AG20443 (cell line): ENCODE measurements at regions not wholly inside any gene's neighbourhood (a gene's known extent, or its start where the extent isn't known, plus 50 kb on each side); places are given as distances from the start of the nearest gene placed in this dataset.

ENCODE experiments used
- DNase-seq: peaks from one replicate; pipeline ENCODE4 v3.0.0; 2012; ENCODE audit warnings: low spot score, mixed read lengths

DNA sequence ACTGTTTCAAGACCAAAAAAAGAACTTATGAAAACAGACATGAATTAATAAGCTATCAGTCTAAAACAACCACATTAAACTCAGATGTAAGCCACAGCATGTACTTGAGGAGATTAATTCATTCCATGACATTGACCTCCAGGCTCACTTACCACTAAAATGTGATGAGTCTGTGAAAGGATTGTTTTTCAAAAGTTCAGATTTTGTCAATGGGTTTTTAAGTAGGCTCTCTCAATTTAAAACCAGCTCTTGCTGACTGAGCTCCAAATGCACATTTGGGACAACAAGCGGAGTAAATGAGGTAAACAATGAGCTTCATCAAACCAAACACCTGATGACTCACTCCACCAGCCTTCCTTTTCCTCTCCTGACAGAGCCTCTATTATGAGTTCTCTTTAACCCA lies 197.0 kb downstream of the SIM1 start:
- peak; percentile 20 for DNase-seq

DNA sequence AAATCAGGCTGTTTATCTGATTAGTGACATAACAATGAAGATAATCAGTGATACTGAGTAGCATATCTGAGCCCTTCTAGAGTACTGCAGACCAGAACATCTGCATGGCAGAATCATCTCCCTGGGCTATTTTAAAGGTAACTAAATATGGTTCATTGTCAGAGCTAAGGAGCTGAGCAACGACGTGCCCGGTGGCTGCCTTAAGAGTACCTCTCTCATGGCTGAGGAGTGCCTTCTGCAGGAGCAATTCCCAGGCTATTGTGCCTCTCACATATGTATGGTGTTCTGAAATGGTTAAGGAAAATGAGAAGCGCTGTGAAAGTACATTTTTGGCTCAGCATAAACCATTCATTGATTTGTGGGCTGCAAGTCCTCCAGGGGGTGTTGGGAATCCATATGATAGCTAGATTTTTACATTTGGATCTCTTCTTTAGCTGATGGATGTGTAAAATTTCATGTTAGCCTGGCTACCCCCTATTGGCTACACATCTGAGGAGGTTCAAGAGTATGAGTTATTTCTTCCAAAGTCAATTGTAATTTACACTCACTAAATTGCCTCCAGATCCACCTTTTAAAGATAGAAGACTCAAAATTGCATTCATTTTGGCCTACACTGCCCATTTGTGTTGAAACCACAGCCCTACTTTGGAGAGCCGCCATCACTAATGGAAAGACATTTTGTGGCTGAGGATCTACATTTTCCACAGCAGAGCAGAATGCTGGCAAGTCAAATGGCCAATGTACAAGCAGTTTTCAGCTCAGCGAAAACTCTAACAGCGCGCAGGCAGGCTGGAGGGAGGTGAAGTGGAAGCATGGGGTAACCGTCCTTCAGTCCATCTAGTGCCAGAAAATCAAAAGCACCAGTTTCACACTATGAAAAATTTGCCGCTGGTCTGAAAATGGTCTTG lies 198.0 kb downstream of the SIM1 start:
- DNase-seq: no peak

DNA sequence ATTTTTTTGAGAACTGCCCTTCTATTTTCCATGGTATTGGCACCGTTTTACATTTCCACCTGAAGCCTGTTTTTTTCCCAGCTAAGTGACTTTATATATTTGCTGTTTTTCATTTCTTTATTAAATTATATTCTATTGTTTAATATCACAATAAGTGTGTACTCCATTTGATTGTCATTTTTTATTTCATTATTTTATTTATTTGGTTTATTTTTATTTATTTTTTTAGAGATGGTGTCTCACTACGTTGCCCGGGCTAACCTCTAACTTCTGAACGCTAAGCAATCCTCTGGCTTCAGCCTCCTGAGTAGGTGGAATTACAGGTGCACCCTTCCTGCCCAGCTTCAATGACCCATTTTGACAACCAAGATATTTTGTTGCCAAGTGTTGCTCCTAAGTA lies 202.6 kb downstream of the SIM1 start:
- no peak for DNase-seq

DNA sequence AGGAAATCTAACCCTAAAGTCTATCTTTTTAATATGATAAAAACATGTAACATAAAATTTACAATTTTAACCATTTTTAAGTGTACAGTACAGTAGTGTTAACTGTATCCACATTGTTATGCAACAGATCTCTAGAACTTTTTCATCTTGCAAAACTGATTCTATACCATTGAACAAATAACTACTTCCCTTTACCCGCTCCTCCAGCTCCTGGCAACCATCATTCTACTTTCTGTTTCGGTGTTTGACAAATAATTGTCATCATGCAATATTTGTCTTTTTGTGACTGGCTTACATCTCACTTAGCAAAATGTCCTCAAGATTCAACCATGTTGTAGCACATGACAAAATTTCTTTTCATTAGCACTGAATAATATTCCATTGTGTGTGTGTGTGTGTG lies 203.2 kb downstream of the SIM1 start:
- DNase-seq: no peak

DNA sequence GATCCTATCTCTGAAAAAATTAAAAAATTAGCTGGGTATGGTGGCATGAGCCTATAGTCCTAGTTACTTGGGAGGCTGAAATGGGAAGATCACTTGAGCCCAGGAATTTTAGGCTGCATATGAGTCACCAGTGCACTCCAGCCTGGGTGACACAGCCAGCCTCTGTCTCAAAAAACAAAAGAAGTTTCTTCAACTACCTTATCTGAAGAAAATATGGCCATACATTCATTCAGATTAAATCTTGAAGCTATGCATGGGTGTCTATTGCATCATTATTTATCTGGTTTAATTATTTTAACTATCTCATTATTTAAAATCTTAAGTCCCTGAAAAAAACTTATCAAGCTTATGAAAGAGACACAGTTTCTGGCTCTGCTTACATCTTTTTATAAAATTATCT lies 204.1 kb downstream of the SIM1 start:
- DNase-seq: no peak

DNA sequence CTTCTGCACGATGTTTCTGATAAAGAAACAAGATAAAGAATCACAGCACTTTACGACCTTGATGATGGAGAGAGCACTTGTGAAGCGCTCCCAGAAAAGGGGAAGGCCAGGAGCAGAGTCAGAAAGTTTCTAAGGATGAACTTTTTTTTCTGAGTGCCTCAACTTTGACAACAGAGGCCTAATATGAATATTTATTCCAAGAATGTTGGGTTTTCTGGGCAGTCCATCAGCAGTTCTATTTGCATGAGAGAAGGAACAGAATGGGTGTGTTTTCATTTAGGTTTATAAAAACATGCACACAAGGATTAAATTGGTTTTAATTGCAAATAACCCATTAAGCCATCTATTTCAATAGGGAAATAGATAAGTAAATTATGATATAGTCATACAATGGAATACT lies 204.9 kb downstream of the SIM1 start:
- DNase-seq: no peak

DNA sequence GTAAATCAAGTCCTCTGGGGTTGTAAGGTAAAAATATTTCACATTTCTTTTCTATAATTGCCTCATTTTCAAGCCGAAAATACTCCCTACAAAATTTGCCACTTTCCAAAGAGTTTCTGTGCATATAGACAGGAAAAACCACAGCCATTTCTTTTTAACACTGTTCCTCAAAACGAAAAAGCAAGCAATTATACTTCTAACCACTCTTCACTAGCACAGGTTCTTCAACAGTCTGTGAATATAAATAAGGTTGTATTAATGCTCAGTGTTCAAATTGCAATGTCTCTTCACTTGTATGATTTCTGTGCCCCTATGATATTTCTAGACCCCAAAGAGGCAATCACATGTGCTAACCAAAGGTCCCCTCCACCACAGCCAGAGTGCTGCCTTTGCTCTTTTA lies 206.0 kb downstream of the SIM1 start:
- DNase-seq: no peak

DNA sequence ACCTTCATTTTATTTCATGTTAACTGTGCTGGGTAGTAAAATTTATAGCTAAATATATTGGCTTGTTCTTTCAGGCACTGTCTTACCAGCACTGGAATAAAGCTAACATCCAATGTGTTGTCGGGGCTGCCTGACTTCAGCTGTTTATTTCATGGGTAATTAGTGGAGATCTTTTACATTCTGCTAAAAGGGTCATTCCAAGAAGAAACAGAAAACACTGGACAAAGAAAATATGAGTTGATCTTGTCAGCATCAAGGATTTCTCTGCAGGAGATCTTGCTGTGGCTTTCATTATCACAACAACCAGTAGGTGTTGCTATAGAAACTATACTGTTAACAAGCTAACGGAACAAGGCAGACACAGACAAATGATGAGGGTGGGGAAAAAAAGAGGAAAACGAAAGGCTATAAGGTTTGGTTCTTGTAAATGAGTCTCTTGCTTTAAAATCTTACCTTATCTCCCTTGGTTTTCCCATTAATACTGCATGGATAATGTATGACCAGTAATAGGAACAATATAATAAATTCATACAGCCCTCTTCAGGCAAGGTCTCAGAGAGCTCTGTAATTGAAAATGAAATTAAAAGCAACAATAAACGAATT lies 206.8 kb downstream of the SIM1 start:
- DNase-seq: peak; percentile 25

DNA sequence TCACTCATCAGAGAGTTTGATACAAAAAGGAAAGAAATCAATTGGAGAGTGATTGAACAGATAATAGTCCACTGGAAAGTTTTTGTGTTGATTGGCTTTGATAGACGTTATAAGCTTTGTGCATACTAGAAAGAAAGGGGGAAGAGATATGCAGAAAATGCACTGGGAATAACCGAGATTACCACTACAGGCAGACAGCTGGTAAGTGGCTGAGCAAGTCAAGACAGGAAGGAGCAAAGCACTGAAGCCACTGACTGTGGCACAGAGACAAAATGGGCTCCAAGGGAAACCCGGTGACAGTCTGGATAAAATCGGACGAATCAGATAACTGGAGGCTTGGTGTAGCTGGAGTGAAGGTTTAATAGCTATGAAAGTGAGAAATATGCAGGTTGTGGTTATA lies 209.0 kb downstream of the SIM1 start:
- DNase-seq: no peak

DNA sequence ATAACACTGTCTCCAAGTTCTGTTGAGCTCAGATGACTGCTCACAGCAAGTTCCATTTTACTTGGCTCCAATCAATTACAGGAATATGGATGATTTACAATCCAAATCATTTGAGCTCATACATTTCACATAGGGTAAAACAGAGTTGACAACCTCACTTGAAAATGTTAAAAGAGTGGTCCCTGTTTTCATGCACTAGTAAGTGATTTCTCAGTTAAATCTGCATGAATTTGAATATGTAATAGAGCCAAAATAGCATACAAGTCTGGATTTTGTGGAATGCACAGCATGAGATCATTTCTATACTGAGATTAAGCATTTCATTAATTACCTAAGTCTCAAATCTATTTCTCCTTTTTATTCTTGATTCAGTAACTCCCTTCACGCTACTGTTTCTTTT lies 217.6 kb downstream of the SIM1 start:
- DNase-seq: no peak

DNA sequence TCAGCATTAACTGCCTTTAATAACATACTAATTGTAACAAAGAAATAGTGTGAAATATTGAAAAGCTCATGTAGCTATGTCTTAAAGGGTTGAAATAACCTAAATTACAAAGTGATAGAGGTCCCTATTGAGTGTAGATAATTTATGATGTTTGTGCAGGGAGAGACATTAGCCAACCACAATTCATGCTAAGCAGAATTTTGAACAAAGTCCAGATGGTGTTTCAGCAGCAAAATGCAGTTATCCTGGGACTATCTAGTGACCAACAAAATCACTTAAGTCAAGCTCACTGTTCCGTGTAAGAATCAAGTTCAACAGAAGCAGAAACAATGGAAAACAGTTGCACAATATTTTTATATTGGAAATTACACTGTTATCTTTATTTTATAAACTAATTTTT lies 218.5 kb downstream of the SIM1 start:
- DNase-seq: no peak

DNA sequence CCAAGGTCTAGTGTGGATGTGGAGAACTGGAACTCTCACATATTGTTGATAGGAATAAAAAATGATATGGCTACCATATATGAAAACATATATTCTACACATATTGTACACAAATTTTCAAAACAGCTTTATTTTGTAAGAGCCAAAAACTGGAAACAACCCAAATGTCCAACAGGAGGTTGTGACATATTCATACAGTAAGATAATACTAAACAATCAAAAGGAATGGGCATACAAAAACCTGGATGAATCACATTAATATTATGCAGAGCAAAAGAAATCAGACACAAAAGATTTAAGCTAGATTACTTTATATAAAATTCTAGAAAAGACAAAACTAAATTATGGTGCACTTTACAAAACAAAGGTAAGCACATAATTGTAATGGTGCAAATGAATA lies 223.9 kb downstream of the SIM1 start:
- no peak for DNase-seq

DNA sequence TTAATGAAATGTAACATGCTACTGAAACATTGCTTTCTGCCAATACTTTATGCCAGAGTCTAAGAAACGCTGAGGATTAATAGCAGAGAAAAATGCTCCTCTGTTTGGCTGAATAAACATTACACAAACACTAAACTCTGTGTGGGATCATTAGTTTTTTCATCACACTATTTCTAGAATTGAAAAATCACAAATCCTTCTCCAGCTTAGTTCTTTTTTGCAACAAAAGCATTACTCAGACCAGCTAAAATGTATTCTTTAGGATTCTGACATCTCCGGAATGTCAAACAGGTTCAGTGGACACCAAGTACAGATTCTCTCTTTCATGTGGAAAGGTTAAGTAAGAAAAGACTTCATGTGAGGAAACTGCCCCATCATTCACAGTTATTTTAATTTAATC lies 226.9 kb downstream of the SIM1 start:
- peak; percentile 11 for DNase-seq

DNA sequence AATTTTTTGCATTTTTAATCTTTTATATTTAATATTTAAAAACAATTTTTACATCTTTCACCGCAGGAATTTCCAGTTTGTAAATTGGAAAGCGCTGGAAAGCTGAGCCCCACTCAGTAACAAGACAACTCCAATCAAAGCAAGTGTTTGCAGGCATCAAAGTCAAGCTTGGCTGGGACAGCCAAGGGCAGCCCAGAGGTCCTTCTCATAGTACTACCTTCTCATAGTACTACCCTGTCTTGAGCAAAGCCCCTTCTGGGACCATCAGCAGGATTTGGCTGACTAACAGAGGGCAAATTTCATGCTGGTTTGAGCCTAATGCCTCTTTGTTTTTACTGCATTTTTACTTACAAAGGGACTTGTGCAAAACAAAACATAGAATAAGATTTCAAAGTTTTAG lies 228.3 kb downstream of the SIM1 start:
- DNase-seq: no peak

DNA sequence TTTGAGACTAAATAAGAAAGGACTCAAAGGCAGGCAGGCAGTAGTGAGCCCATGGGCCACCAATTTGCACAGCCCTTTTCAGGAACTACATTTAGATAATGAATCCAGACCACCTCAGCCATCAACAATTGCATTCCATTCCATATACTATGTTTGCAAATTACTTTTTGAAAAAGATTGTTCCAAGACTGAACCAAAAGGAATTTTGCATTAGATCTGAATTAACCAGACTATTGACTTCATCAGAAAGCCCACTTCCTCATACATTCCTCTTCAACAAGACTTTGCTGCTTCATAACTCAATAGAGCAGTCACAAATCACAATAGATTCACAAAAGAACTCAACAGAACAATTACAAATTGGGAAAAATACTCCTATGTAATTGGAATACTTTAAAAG lies 229.1 kb downstream of the SIM1 start:
- no peak for DNase-seq

DNA sequence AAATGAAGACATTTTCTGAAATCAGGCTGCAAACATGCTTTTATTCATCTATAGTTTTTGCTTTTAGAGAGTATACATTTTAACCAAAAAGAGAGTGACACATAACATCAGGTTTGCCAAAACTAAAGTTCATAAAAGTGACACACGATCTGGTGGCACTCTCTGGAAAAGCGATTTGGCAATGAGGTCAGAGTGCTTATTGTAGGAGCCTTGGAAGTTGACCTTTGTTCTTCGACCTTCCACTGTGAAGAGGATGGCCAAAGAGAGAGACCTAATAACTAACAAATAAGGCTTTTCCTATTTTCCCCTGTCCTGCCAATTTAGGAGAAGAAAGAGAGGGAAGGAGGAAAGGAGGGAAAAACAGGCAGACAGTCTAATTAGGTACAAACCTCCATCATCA lies 230.1 kb downstream of the SIM1 start:
- DNase-seq: no peak

DNA sequence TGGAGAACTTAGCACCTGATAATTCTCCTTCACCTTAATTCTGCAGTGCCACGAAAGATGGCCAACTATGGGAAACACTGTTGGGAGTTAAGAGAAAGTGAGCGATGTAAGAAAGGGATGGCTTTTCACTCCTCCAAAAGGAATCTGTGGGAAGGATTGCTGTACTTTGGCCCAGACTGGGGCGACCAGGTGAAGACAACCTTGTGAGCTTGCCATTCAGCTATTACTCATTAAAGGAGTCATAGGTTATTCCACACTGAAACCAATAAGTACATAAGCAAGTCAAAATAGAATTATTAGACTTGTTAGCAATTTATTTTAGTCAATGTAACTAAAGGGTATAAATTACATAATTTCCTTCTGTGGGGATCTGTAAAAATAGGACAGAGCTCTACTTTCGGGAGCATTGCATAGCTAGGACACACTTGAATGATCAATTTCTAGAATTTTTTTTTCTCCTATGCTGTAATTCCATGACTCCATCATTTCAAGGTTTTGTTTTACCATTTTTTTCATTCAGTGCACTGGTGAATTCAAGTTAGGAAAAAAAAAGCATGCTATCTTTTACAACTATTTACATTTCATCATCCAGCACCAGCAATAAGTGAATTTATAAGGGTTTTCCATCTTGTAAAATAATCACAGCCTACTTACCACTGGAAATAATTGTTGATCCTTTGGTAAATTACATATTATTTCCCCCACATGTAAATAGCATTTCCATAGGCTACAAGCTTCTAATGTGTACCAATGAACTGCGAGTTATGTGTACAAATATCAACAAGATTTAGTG lies 231.7 kb downstream of the SIM1 start:
- DNase-seq: no peak

DNA sequence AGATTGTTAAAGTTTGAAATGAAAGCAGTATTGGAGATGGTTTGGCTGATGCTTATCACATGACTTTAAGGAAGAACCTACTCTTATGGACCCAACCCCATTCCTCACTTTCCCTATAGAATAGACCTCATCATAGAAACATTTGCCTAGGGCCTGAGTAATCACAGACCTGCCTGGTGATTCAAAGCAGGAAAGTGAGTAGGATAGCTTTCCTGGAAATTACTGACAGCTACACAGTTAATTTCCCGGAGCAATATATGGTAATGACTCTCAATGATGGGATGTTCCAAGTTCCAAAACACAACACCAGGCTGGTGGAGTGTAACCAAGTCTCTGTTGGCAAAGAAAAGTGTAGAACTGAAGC lies 233.8 kb downstream of the SIM1 start:
- peak; percentile 28 for DNase-seq

DNA sequence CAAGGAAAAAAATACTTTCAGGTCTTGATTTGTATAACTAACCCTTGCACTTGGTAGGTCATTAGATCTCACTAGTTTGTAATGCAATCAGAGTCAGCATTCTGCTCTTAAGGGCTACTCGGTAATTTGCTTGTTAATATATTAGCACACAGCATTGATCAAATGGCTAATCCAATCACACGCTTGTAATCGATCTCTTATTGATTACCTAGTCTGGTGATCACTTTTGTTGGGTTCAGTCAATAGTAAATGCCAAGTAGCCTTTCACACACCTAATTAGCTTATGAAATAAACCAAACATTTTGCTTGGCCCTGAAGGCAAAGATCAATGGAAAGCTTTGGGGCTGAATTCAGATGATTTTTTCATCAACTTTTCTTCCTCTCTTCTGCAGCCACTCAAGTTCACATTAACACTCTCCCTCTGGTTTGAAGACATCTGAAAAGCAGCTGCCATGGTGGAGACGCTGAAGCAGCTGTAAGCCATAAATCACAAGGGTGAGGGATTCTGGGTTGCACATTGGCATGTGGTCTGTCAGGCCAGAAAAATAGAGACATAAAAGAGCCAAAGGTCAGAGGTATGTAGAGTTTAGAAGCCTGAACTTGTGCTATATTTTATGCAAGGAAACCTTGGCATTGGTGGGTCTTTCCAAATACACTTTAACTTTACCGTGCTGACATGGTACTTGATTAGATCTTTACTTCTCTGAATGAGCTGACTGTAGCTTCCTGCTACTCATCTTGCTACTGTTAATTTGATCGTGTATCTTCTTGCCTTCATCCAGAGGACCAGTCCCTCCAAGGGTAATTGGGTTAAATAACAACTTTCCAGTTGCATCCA lies 234.4 kb downstream of the SIM1 start:
- no peak for DNase-seq

DNA sequence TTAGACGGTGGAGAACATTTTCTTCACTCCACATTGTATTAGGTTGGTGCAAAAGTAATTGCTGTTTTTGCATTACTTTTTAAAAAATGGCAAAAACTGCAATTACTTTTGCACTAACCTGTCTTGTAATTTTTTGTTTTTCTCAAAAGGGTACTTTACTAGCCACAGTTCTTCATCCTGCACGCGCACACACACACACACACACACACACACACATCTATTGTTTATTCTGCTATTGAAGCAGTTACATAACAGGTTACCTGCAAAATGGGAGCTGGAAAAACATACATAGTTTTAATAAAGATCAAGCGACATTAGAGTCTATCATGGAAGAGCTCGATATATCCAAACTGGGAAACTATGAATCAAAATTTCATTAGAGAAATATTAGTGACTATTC lies 235.2 kb downstream of the SIM1 start:
- DNase-seq: no peak

DNA sequence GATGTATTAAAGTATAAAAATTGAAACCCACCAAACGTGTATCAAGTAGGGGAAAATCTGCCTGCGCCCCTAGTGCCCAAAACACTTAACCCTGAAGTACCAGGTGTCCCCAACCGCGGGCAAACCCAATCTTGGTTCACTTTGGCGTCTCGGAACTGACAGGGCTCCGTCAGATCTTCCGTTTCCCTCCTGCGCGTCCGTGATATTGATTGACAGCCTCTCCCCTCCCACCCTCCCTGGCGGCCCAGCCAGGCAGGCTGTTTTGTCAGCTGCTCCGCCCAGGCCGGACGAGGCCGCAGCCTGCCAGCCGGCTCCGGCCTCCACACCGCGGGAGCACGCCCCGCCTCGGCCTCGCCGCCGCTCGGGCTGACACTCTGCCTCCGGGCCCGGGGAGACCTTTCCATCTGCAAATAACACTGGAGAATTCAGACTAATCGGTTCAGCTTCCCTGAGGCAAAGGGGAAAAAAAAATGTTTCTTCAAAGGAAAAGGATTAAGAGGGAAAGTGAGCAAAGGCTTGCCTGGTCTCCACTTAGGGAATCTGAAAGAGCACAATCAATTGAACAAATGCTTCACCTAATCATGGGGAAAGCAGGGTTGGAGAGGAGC lies 234.9 kb upstream of the MCHR2 start:
- DNase-seq: peak; percentile 81

DNA sequence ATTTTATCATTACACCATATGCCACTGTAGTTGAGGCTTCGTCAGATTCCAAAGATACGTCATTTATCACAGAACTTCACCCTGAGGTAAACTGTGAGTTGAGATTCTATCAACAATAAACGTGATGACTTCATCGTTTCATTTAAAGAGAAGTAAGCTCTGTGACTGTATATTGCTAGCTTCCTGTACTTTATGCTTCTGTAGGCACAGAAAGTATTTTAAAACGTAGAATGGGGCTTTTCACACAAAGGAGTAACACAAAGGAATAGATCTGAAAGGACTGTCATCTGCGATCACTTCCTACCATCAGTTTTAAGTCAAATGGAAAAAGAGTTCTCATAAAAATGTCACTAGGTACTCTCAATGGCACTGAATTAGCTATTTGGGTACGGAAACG lies 234.4 kb upstream of the MCHR2 start:
- DNase-seq: no peak
